ENCODE measurements at regions not wholly inside any gene's neighbourhood (a gene's known extent, or its start where the extent isn't known, plus 50 kb on each side); places are given as distances from the start of the nearest gene placed in this dataset.
A peak's percentile ranks its signal among the peaks of the same experiment; 100 is the strongest.
"Not testable (repeated sequence)": the region's sequence is repeated elsewhere in the genome, so short reads cannot be mapped to it uniquely, and the experiment has no call there.

GRCh38 chr4:120277391-120277790 lies 210.7 kb upstream of the MAD2L1 start:
- peaks cover 5% of the 10 kb centered on the region for H3K9me3 Mint-ChIP-seq
- H3K4me3 Mint-ChIP-seq, result no peak overlapping the region
- H3K27me3 Mint-ChIP-seq (ENCODE audit: low read depth), result no peaks in the 10 kb centered on the region
- no peak for DNase-seq (ENCODE audit: low read depth, low spot score)
- H3K27ac Mint-ChIP-seq (ENCODE audit: unreplicated experiment), result no peak overlapping the region
- no peaks in the 10 kb centered on the region for H3K36me3 Mint-ChIP-seq (ENCODE audit: low read depth)
- no peaks in the 10 kb centered on the region for H3K4me1 Mint-ChIP-seq
- no peak for TF ChIP-seq CTCF (conservative IDR thresholded peaks at IDR 0.05)

GRCh38 chr4:120266602-120267001 lies 200.0 kb upstream of the MAD2L1 start:
- no peak for DNase-seq (ENCODE audit: low read depth, low spot score)
- TF ChIP-seq CTCF (conservative IDR thresholded peaks at IDR 0.05), result no peak
- Mint-ChIP-seq H3K4me1 (peaks cover 33% of the 10 kb centered on the region), H3K36me3 (ENCODE audit: low read depth) (peaks cover 3% of the 10 kb centered on the region), H3K4me3 (no peak overlapping the region), H3K9me3 (peaks cover 3% of the 10 kb centered on the region), H3K27me3 (ENCODE audit: low read depth) (no peaks in the 10 kb centered on the region), H3K27ac (ENCODE audit: unreplicated experiment) (no peak overlapping the region)

GRCh38 chr4:120263618-120264017 lies 197.0 kb upstream of the MAD2L1 start:
- peak overlapping the region; percentile 45 for H3K27ac Mint-ChIP-seq (ENCODE audit: unreplicated experiment)
- no peaks in the 10 kb centered on the region for H3K27me3 Mint-ChIP-seq (ENCODE audit: low read depth)
- peaks cover 6% of the 10 kb centered on the region for H3K9me3 Mint-ChIP-seq
- DNase-seq (ENCODE audit: low read depth, low spot score), result no peak
- H3K4me1 Mint-ChIP-seq, result peaks cover 41% of the 10 kb centered on the region
- no peak for TF ChIP-seq CTCF (conservative IDR thresholded peaks at IDR 0.05)
- H3K36me3 Mint-ChIP-seq (ENCODE audit: low read depth), result peaks cover 9% of the 10 kb centered on the region
- peak overlapping the region; percentile 54 for H3K4me3 Mint-ChIP-seq

- Mint-ChIP-seq H3K36me3 (ENCODE audit: low read depth) (peaks cover 9% of the 10 kb centered on the region), H3K4me3 (no peak overlapping the region), H3K9me3 (peaks cover 3% of the 10 kb centered on the region), H3K4me1 (peaks cover 47% of the 10 kb centered on the region), H3K27me3 (ENCODE audit: low read depth) (no peaks in the 10 kb centered on the region), H3K27ac (ENCODE audit: unreplicated experiment) (no peak overlapping the region)
- no peak for TF ChIP-seq CTCF (conservative IDR thresholded peaks at IDR 0.05)
- DNase-seq (ENCODE audit: low read depth, low spot score), result no peak
Observed at GRCh38 chr4:120261117-120261516, 194.5 kb upstream of the MAD2L1 start.

GRCh38 chr4:120256112-120256775 lies 189.6 kb upstream of the MAD2L1 start:
- not testable (repeated sequence) for H3K27me3 Mint-ChIP-seq (ENCODE audit: low read depth); H3K9me3 Mint-ChIP-seq; H3K36me3 Mint-ChIP-seq (ENCODE audit: low read depth)
- DNase-seq (ENCODE audit: low read depth, low spot score), result peak; percentile 41
- Mint-ChIP-seq H3K4me3 (peak overlapping the region; percentile 97), H3K4me1 (peaks cover 15% of the 10 kb centered on the region), H3K27ac (ENCODE audit: unreplicated experiment) (peak overlapping the region; percentile 99)

GRCh38 chr4:120238277-120238973 lies 171.8 kb upstream of the MAD2L1 start:
- Mint-ChIP-seq H3K27ac (ENCODE audit: unreplicated experiment) (no peak overlapping the region), H3K4me1 (peaks cover 28% of the 10 kb centered on the region), H3K27me3 (ENCODE audit: low read depth) (no peaks in the 10 kb centered on the region), H3K4me3 (no peak overlapping the region), H3K36me3 (ENCODE audit: low read depth) (no peaks in the 10 kb centered on the region), H3K9me3 (peaks cover 3% of the 10 kb centered on the region)
- no peak for DNase-seq (ENCODE audit: low read depth, low spot score)
- TF ChIP-seq CTCF (conservative IDR thresholded peaks at IDR 0.05), result no peak

Data from neural crest cell (in vitro differentiated cells).